A549 (cell line): ENCODE measurements at regions not wholly inside any gene's neighbourhood (a gene's known extent, or its start where the extent isn't known, plus 50 kb on each side); places are given as distances from the start of the nearest gene placed in this dataset.

Source experiments
- ATAC-seq, 2 experiments: fragments of 200-7000 bp in 1 of 2; fragments of >200 bp in 1 of 2; cut with Nextera tagmentation in 1 of 2; cut with Tn5 transposase in 1 of 2; 3 replicates each; pipeline versions ENCODE4 v1.8.0 to v1.9.1; 2018 to 2020; ENCODE audit warnings: mild to moderate bottlenecking in 1 of 2, moderate library complexity in 1 of 2
- CTCF ChIA-PET: fragments of 300-600 bp; sonication (Branson Sonifier 250); formaldehyde crosslinking; extraction: SDS; loops from one replicate; lab custom pipeline; 2021; ENCODE audit warnings: antibody characterized with exemption, inconsistent platforms; lab: Yijun Ruan, JAX
- POLR2A ChIA-PET: fragments of 350-600 bp; formaldehyde crosslinking; extraction: SDS; loops from one replicate; lab custom pipeline; 2021; ENCODE audit warnings: antibody characterized with exemption, inconsistent platforms; lab: Yijun Ruan, JAX
- DNase-seq, 2 experiments: peaks; one replicate each; pipeline versions ENCODE4 v3.0.0 to v3.0.0-alpha.2; 2011 to 2016; ENCODE audit warnings: low read depth in 1 of 2, low spot score in 1 of 2
- FAIRE-seq: peaks from 2 replicates; lab custom pipeline; 2011; peaks lifted over from hg19 to GRCh38; lab: Jason Lieb, UNC
- H3K27ac ChIP-seq, 2 experiments: fragments of >200 bp; sonication (Bioruptor Twin); formaldehyde crosslinking; 3 replicates each; pipeline ENCODE4 v1.5.1; 2016 to 2017
- H3K4me1 ChIP-seq: fragments of >200 bp; sonication (Bioruptor Twin); formaldehyde crosslinking; 3 replicates; pipeline ENCODE4 v1.6.1; 2016
- H3K4me2 ChIP-seq: fragments of >200 bp; sonication (Bioruptor Twin); formaldehyde crosslinking; 3 replicates; pipeline ENCODE4 v1.6.1; 2016
- H3K4me3 ChIP-seq: fragments of >200 bp; sonication (Bioruptor Twin); formaldehyde crosslinking; 3 replicates; pipeline ENCODE4 v1.5.1; 2016
- H3K9me3 ChIP-seq: fragments of >200 bp; sonication (Bioruptor Twin); formaldehyde crosslinking; 3 replicates; pipeline ENCODE4 v1.6.1; 2016
- ATOH8 ChIP-seq: fragments of 250-450 bp; sonication (Bioruptor Pico); IDR thresholded peaks from 2 replicates; pipeline ENCODE4 v1.5.0; 2020; ENCODE audit warnings: low read depth, mild to moderate bottlenecking, moderate library complexity
- CBX8 ChIP-seq: fragments of 200-600 bp; sonication (generic); IDR thresholded peaks from 2 replicates; pipeline ENCODE4 v1.6.1; 2016
- CHD2 ChIP-seq: fragments of 150-350 bp; IDR thresholded peaks from 2 replicates; pipeline ENCODE4 v1.6.1; 2014; ENCODE audit warnings: low read length; ENCODE audit not compliant: partially characterized antibody
- CHD4 ChIP-seq: fragments of 200-600 bp; sonication (generic); IDR thresholded peaks from 2 replicates; pipeline ENCODE4 v1.6.1; 2016; ENCODE audit warnings: antibody characterized with exemption, mild to moderate bottlenecking, borderline replicate concordance
- EHF ChIP-seq: fragments of 250-450 bp; sonication (Bioruptor Pico); IDR thresholded peaks from 2 replicates; pipeline ENCODE4 v1.5.0; 2020; ENCODE audit warnings: mild to moderate bottlenecking
- ELK1 ChIP-seq: fragments of 150-350 bp; IDR thresholded peaks from 2 replicates; pipeline ENCODE4 v1.6.1; 2014; ENCODE audit warnings: low read depth, mild to moderate bottlenecking, low read length
- EP300 ChIP-seq, 2 experiments: fragments of >200 bp; sonication (Bioruptor Twin); formaldehyde crosslinking; IDR thresholded peaks; 2 replicates in 1 of 2; 3 replicates in 1 of 2; pipeline ENCODE4 v1.6.1; 2016 to 2017
- ESRRA ChIP-seq: fragments of 150-350 bp; IDR thresholded peaks from 2 replicates; pipeline ENCODE4 v1.6.1; 2014; ENCODE audit warnings: mild to moderate bottlenecking, low read length, borderline replicate concordance
- FOSL2 ChIP-seq, 2 experiments: fragments of 450-650 bp in 1 of 2; fragments of >200 bp in 1 of 2; sonication (Bioruptor Twin) in 1 of 2; formaldehyde crosslinking; IDR thresholded peaks; 2 replicates each; pipeline versions ENCODE4 v1.5.0 to v1.6.1; 2016 to 2020; ENCODE audit warnings: mild to moderate bottlenecking in 1 of 2, moderate library complexity in 1 of 2
- HES2 ChIP-seq: fragments of >200 bp; sonication (Bioruptor Twin); formaldehyde crosslinking; IDR thresholded peaks from 2 replicates; pipeline ENCODE4 v1.6.1; 2016
- HEYL ChIP-seq: fragments of 250-450 bp; sonication (Bioruptor Pico); IDR thresholded peaks from 2 replicates; pipeline ENCODE4 v1.8.0; 2021; ENCODE audit warnings: mild to moderate bottlenecking, moderate library complexity
- HOXB5 ChIP-seq: fragments of 250-450 bp; sonication (Bioruptor Pico); IDR thresholded peaks from 2 replicates; pipeline ENCODE4 v1.5.0; 2020; ENCODE audit warnings: mild to moderate bottlenecking, moderate library complexity
- JUN ChIP-seq, 2 experiments: fragments of >200 bp; sonication (Bioruptor Twin); formaldehyde crosslinking; IDR thresholded peaks; 2 replicates in 1 of 2; 3 replicates in 1 of 2; pipeline ENCODE4 v1.6.1; 2016 to 2017
- KDM5A ChIP-seq: fragments of 200-600 bp; sonication (generic); IDR thresholded peaks from 2 replicates; pipeline ENCODE4 v1.6.1; 2016; ENCODE audit warnings: antibody characterized with exemption, mild to moderate bottlenecking
- MAZ ChIP-seq: fragments of 150-350 bp; IDR thresholded peaks from 2 replicates; pipeline ENCODE4 v1.6.1; 2014; ENCODE audit warnings: antibody characterized with exemption, low read depth, low read length, borderline replicate concordance
- NFE2L2 ChIP-seq: fragments of 150-350 bp; conservative IDR thresholded peaks from 2 replicates; pipeline ENCODE4 v1.6.1; 2014; ENCODE audit warnings: low read length
- NPAS2 ChIP-seq: fragments of 250-450 bp; sonication (Bioruptor Pico); IDR thresholded peaks from 2 replicates; pipeline ENCODE4 v1.8.0; 2022; ENCODE audit warnings: mild to moderate bottlenecking, moderate library complexity, borderline replicate concordance
- POLR2A ChIP-seq: IDR thresholded peaks from 2 replicates; pipeline ENCODE4 v1.6.1; 2012; ENCODE audit warnings: mild to moderate bottlenecking, low read length
- RAD21 ChIP-seq, 2 experiments: fragments of >200 bp in 1 of 2; sonication (Bioruptor Twin) in 1 of 2; formaldehyde crosslinking in 1 of 2; IDR thresholded peaks in 1 of 2; conservative IDR thresholded peaks in 1 of 2; 2 replicates in 1 of 2; 3 replicates in 1 of 2; pipeline ENCODE4 v1.6.1; 2012 to 2018; ENCODE audit warnings: inconsistent platforms in 1 of 2
- REST ChIP-seq: fragments of 200-600 bp; sonication (generic); IDR thresholded peaks from 2 replicates; pipeline ENCODE4 v1.6.1; 2016; ENCODE audit warnings: antibody characterized with exemption, mild to moderate bottlenecking, moderate library complexity
- RFX5 ChIP-seq: fragments of 450-650 bp; IDR thresholded peaks from 2 replicates; pipeline ENCODE4 v1.7.1; 2014; ENCODE audit warnings: antibody characterized with exemption, mild to moderate bottlenecking, moderate library complexity
- SMC3 ChIP-seq: fragments of >200 bp; sonication (Bioruptor Twin); formaldehyde crosslinking; IDR thresholded peaks from 3 replicates; pipeline ENCODE4 v1.6.1; 2018; ENCODE audit warnings: inconsistent platforms
- ZSCAN20 ChIP-seq: fragments of 250-450 bp; sonication (Bioruptor Pico); IDR thresholded peaks from 2 replicates; pipeline ENCODE4 v1.8.0; 2022; ENCODE audit warnings: mild to moderate bottlenecking, moderate library complexity
- whole genome bisulfite sequencing: methylation state at CpG from one replicate; pipeline ENCODE4 v1.1.6; 2017; ENCODE audit errors: missing lambda C conversion rate; 5-methylcytosine and 5-hydroxymethylcytosine counted together
- TF ChIP-seq, protein P1 (sequence below): fragments of 450-650 bp; IDR thresholded peaks from 2 replicates; pipeline ENCODE4 v1.6.1; 2014; ENCODE audit warnings: antibody characterized with exemption
- TF ChIP-seq, protein P2 (sequence below): fragments of >200 bp; sonication (Bioruptor Twin); formaldehyde crosslinking; IDR thresholded peaks from 3 replicates; pipeline ENCODE4 v1.6.1; 2016
- TF ChIP-seq, protein P3 (sequence below): IDR thresholded peaks from 2 replicates; pipeline ENCODE4 v1.6.1; 2012; ENCODE audit warnings: low read depth, borderline replicate concordance

GRCh38 chr2:228796386-228796785 is 474.7 kb downstream of the PID1 start:
- H3K4me3 ChIP-seq: no peak overlapping the region
- no peaks in the 10 kb centered on the region for H3K9me3 ChIP-seq
- 0% methylated on average over 2 of the region's 2 CpGs for WGBS
- ChIA-PET POLR2A (no interaction called here), CTCF (no interaction called here)
- TF ChIP-seq, protein P1, sequence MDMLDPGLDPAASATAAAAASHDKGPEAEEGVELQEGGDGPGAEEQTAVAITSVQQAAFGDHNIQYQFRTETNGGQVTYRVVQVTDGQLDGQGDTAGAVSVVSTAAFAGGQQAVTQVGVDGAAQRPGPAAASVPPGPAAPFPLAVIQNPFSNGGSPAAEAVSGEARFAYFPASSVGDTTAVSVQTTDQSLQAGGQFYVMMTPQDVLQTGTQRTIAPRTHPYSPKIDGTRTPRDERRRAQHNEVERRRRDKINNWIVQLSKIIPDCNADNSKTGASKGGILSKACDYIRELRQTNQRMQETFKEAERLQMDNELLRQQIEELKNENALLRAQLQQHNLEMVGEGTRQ: no peak
- TF ChIP-seq HEYL (CRISPR knock-in tag): no peak
- TF ChIP-seq POLR2A: no peak
- DNase-seq: no peak
- H3K4me2 ChIP-seq: no peak overlapping the region
- no peak overlapping the region for H3K27ac ChIP-seq
- ATAC-seq: no peak
- no peak for FAIRE-seq
- no peaks in the 10 kb centered on the region for H3K4me1 ChIP-seq

GRCh38 chr2:228793116-228793515 is 478.0 kb downstream of the PID1 start:
- ChIA-PET CTCF (no interaction called here), POLR2A (no interaction called here)
- FAIRE-seq (no peak), DNase-seq (no peak), ATAC-seq (no peak)
- WGBS: 0% methylated on average over 2 of the region's 2 CpGs
- no peak overlapping the region for H3K4me2 ChIP-seq
- no peaks in the 10 kb centered on the region for H3K9me3 ChIP-seq
- H3K27ac ChIP-seq: no peak overlapping the region
- no peak overlapping the region for H3K4me3 ChIP-seq
- no peaks in the 10 kb centered on the region for H3K4me1 ChIP-seq
- TF ChIP-seq EP300 (IDR thresholded peaks at IDR 0.05): no peak
- no peak for TF ChIP-seq NFE2L2
- no peak for TF ChIP-seq ATOH8 (CRISPR knock-in tag)
- TF ChIP-seq NPAS2 (CRISPR knock-in tag): no peak
- TF ChIP-seq CBX8: no peak
- TF ChIP-seq RFX5: no peak
- no peak for TF ChIP-seq CHD2
- TF ChIP-seq CHD4: no peak
- TF ChIP-seq RAD21 (conservative IDR thresholded peaks at IDR 0.05 in 1 of 2, IDR thresholded peaks at IDR 0.05 in 1 of 2): no peak
- TF ChIP-seq MAZ: no peak
- TF ChIP-seq ESRRA: no peak
- no peak for TF ChIP-seq SMC3
- TF ChIP-seq FOSL2 (IDR thresholded peaks at IDR 0.05): no peak
- no peak for TF ChIP-seq FOSL2 (CRISPR knock-in tag; IDR thresholded peaks at IDR 0.05)
- TF ChIP-seq POLR2A: no peak
- TF ChIP-seq ELK1: no peak
- TF ChIP-seq EHF: no peak
- no peak for TF ChIP-seq HOXB5
- TF ChIP-seq, protein P1: no peak
- TF ChIP-seq JUN (IDR thresholded peaks at IDR 0.05): no peak

- ChIA-PET POLR2A (no interaction called here), CTCF (no interaction called here)
- H3K9me3 ChIP-seq: no peaks in the 10 kb centered on the region
- H3K27ac ChIP-seq: no peak overlapping the region
- ATAC-seq: no peak
- no peaks in the 10 kb centered on the region for H3K4me1 ChIP-seq
- WGBS: 3% methylated on average over 6 of the region's 6 CpGs
- H3K4me2 ChIP-seq: no peak overlapping the region
- no peak for DNase-seq
- no peak overlapping the region for H3K4me3 ChIP-seq
- FAIRE-seq: no peak
- no peak for TF ChIP-seq KDM5A
- TF ChIP-seq EHF: no peak
- TF ChIP-seq ZSCAN20: no peak
- TF ChIP-seq, protein P2, sequence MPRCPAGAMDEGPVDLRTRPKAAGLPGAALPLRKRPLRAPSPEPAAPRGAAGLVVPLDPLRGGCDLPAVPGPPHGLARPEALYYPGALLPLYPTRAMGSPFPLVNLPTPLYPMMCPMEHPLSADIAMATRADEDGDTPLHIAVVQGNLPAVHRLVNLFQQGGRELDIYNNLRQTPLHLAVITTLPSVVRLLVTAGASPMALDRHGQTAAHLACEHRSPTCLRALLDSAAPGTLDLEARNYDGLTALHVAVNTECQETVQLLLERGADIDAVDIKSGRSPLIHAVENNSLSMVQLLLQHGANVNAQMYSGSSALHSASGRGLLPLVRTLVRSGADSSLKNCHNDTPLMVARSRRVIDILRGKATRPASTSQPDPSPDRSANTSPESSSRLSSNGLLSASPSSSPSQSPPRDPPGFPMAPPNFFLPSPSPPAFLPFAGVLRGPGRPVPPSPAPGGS: no peak
- TF ChIP-seq HES2: no peak
- TF ChIP-seq, protein P3, sequence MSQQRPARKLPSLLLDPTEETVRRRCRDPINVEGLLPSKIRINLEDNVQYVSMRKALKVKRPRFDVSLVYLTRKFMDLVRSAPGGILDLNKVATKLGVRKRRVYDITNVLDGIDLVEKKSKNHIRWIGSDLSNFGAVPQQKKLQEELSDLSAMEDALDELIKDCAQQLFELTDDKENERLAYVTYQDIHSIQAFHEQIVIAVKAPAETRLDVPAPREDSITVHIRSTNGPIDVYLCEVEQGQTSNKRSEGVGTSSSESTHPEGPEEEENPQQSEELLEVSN: no peak
- TF ChIP-seq RAD21 (conservative IDR thresholded peaks at IDR 0.05 in 1 of 2, IDR thresholded peaks at IDR 0.05 in 1 of 2): no peak
- no peak for TF ChIP-seq REST
These were observed 484.2 kb downstream of the PID1 start for GRCh38 chr2:228786901-228787300.
